T-helper 1 cell treated with Interleukin-12 subunit alpha and Interleukin-12 subunit beta and Interleukin-4 antibody, amounts not matched to agents 30 ng/mL and 1 ng/mL, for 36 hours (primary cell): ENCODE measurements at regions not wholly inside any gene's neighbourhood (a gene's known extent, or its start where the extent isn't known, plus 50 kb on each side); places are given as distances from the start of the nearest gene placed in this dataset.

Source experiments
- intact Hi-C: fragments of 100-400 bp; cut with micrococcal nuclease; formaldehyde crosslinking; loops from one replicate; pipeline ENCODE4 v1.15.1; 2024

DNA sequence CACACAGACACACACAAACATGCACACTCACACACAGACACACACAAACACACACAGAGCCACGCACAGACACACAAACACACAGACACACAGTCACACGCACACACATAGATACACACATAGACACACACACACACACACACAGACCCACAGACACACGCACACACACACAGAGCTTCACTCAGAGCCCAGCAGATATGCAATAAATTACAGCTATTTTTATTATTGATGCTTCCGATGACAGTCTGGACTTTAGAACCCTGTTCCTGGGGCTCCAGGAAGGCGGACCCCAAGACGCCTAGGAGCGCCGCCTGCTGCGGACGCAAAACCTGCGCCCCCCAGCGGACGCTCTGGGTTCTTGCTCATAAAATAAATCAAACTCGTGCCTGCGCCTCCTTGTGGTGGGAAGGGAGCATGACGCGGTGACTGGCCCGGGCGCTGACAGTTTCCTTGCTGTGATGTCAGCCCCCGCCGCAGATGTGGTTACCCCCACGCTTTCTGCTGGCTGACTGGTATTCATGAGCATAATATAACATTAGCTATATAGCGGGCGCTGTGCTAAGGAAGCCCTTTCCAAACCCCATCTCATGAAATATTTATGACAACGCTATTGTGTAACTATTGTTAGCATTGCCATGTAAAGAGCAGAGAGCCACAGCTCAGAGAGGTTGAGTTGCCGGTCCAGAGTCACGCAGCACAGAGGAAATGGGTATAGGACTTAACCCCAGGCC, 64.4 kb upstream of the TM9SF2 start:
- intact Hi-C loops = loop anchor here (1.0 to 2.0 kb wide), 13 partner anchors 50 to 798 kb away; partner anchors contain the start of genes CLYBL, GPR183 and UBAC2

GRCh38 chr13:99439048-99439447, 62.2 kb upstream of the TM9SF2 start:
- intact Hi-C loops = no loop called here

DNA sequence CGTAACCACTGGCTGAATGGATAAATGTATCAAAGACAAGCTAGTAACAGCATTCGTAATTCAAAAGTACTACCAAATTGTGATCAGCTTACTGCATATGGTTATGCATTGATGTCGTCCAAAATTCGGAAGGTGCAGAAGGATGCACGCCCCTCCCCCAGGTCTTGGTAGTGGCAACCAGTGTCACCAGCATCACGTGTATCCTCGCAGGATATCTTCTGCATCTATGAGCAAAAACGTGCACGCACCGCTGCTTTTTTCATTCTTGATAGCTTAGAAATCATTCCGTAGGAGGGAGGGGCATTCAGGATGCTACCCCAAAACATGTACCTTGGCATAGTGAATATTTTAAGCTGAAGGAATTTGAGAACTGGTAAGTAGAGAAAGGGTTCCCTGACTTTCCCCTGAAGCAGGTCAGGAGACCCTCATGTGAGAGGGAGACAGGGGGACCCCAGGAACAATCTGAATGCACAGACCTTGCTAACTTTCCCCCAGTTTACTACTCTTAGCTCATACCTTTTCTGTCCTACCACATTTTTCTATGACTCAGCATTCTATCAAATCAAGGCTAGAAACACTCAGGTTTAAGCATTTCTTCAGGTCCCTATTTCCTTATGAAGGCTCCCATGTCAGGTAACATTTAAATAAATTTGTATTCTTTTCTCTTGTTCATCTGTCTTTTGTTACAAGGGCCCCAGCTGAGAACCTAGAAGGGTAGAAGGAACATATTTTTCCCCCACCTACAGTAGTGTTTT, 61.2 kb upstream of the TM9SF2 start:
- intact Hi-C loops = loop anchor here (5.0 kb wide), 1 partner anchor 477 kb away; no protein-coding TSS in a partner anchor

DNA sequence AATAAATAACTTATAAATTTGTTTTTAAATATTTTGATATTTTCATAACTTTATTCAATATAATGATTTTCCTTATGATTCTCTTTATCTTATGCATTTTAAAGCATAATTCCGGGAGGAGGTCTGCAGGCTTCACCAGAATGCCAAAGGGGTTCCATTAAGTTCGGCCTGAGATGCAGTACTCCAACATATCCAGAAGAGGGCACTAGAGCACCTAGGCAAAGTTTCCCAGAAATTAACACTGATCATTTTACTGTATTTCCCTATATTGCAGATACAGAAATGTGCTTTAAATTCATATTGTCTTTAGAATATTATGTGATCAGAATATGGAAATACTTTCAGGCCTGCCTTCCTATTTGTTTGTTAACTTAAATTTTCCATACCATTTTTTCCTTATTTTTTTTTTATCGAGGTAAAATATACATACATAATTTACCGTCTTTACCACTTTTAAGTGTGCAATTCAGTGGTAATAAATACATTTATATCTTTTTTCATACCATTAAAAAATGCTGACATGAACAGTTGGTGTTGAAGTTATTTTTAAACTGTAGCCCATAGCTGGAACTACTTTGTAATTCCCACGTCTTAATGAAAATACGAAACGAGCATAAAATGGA, 58.9 kb upstream of the TM9SF2 start:
- intact Hi-C loops = loop anchor here (1.0 to 5.0 kb wide), 11 partner anchors 59 to 1072 kb away; partner anchors contain the start of genes CLYBL and TM9SF2

- intact Hi-C loops = no loop called here
Observed at GRCh38 chr13:99446242-99446641, 55.0 kb upstream of the TM9SF2 start.

DNA sequence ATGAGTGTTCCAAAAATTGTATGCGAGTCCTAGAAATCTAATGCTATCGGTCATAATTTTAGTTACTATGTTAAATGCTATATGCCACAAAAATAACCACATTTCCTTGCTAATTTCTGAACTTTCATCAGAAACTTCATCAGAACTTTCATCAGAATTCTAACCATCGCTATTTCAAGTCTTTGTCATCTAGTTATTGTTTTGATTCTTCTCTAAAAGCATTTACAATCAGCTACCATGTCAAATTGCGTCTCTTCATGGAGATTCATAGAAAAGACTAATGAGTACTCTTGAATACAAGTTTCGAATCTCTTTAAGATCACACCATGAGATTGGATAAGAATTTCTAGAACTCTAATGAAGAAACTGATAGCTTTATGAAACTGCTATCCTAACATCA, 52.7 kb upstream of the TM9SF2 start:
- intact Hi-C loops = no loop called here

DNA sequence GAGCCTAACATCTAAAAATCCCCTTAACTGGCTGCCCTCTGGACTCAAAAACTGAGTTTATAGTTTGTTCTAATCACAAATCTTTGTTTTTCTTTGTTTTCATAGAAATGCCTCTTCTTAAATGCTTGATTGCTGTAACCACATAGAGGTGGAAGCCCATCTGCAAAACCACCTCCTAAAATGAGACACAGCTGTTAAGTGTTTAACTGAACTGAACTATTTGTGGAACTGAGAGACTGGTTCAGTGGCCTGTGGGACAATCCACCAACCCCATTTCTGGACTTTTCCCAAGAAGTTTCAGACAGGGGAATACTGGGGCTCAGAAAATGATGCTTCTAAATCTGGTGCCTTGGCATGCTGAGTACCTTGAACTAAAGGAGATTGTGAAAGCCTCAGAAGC, 50.9 kb upstream of the TM9SF2 start:
- intact Hi-C loops = no loop called here
